HL-60 (cell line): ENCODE measurements at regions not wholly inside any gene's neighbourhood (a gene's known extent, or its start where the extent isn't known, plus 50 kb on each side); places are given as distances from the start of the nearest gene placed in this dataset.

Experiments
- CTCF ChIP-seq: IDR thresholded peaks from one replicate; pipeline ENCODE4 v1.5.1; 2011; ENCODE audit warnings: low read length, control low read depth, inconsistent platforms; ENCODE audit not compliant: insufficient read depth
- GABPA ChIP-seq: IDR thresholded peaks from 2 replicates; pipeline ENCODE4 v1.6.1; 2012; ENCODE audit warnings: low read depth
- POLR2AphosphoS5 ChIP-seq: IDR thresholded peaks from 2 replicates; pipeline ENCODE4 v1.6.1; 2012; ENCODE audit warnings: low read depth
- REST ChIP-seq: IDR thresholded peaks from 2 replicates; pipeline ENCODE4 v1.6.1; 2012; ENCODE audit warnings: low read depth; ENCODE audit not compliant: insufficient replicate concordance
- SPI1 ChIP-seq: IDR thresholded peaks from 2 replicates; pipeline ENCODE4 v1.6.1; 2012; ENCODE audit warnings: low read depth, mild to moderate bottlenecking, borderline replicate concordance

GRCh38 chr18:41752826-41753225 is 202.2 kb upstream of the PIK3C3 start:
- TF ChIP-seq POLR2AphosphoS5 (no peak), REST (no peak), CTCF (no peak), SPI1 (no peak), GABPA (no peak)
